ENCODE measurements at regions not wholly inside any gene's neighbourhood (a gene's known extent, or its start where the extent isn't known, plus 50 kb on each side); places are given as distances from the start of the nearest gene placed in this dataset.

- Histone ChIP-seq H3K9ac (ENCODE audit: low read depth, low read length) (no peak overlapping the region), H3K9me3 (ENCODE audit: control insufficient read depth, insufficient read depth, low read length) (no peaks in the 10 kb centered on the region), H3K4me1 (ENCODE audit: control insufficient read depth, insufficient read depth, low read length) (no peaks in the 10 kb centered on the region), H3K27me3 (ENCODE audit: control insufficient read depth, insufficient read depth, low read length) (no peaks in the 10 kb centered on the region), H3K27ac (ENCODE audit: low read depth, low read length) (no peak overlapping the region), H3K36me3 (ENCODE audit: control insufficient read depth, insufficient read depth, low read length) (no peaks in the 10 kb centered on the region), H3K4me3 (ENCODE audit: low read depth, low read length) (no peak overlapping the region)
These were observed 1111.4 kb downstream of the CDH18 start for GRCh38 chr5:18876565-18876964.

DNA sequence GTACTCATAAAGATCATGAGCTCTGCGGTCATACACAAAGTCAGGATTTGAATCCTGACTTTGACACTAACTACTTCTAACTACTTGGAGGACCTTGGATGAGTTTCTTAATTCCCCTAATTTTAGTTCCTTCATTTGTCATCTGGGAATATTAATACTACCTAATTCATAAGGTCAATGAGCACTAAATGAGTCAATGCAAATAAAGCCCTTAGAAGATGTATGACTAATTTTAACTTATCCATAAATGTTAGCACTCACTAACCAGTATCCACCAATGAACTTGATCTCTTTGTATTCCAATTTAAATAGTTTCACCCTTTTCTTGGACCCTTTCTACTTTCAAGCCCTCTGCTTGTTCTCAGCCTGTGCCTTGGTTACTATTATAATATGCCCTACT, 1106.4 kb downstream of the CDH18 start:
- H3K27me3 ChIP-seq (ENCODE audit: control insufficient read depth, insufficient read depth, low read length): no peaks in the 10 kb centered on the region
- no peak overlapping the region for H3K27ac ChIP-seq (ENCODE audit: low read depth, low read length)
- H3K36me3 ChIP-seq (ENCODE audit: control insufficient read depth, insufficient read depth, low read length): no peaks in the 10 kb centered on the region
- no peaks in the 10 kb centered on the region for H3K4me1 ChIP-seq (ENCODE audit: control insufficient read depth, insufficient read depth, low read length)
- H3K4me3 ChIP-seq (ENCODE audit: low read depth, low read length): no peak overlapping the region
- no peak overlapping the region for H3K9ac ChIP-seq (ENCODE audit: low read depth, low read length)
- H3K9me3 ChIP-seq (ENCODE audit: control insufficient read depth, insufficient read depth, low read length): no peaks in the 10 kb centered on the region

DNA sequence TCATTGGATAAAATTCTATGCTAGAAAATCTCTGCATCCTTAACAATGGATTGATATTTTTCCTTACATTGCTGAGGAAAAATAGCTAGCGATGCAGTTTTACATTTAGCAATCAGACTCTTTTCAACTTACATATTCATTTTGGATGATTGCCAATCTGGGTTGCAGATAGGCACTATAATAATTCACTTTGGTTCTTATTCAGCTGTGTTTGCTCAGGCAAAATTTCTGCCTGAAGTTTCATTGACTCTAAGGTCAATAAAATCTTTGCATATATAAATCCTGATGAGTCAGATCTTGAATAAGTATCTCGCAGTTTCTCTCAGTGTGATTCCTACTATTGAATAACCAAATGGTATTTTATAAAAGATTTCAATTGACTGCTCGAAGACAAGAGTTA, 1105.8 kb downstream of the CDH18 start:
- H3K27ac ChIP-seq (ENCODE audit: low read depth, low read length): no peak overlapping the region
- H3K4me1 ChIP-seq (ENCODE audit: control insufficient read depth, insufficient read depth, low read length): no peaks in the 10 kb centered on the region
- H3K36me3 ChIP-seq (ENCODE audit: control insufficient read depth, insufficient read depth, low read length): no peaks in the 10 kb centered on the region
- H3K4me3 ChIP-seq (ENCODE audit: low read depth, low read length): no peak overlapping the region
- no peak overlapping the region for H3K9ac ChIP-seq (ENCODE audit: low read depth, low read length)
- no peaks in the 10 kb centered on the region for H3K27me3 ChIP-seq (ENCODE audit: control insufficient read depth, insufficient read depth, low read length)
- no peaks in the 10 kb centered on the region for H3K9me3 ChIP-seq (ENCODE audit: control insufficient read depth, insufficient read depth, low read length)

- peaks cover 4% of the 10 kb centered on the region; the same call in 1 of the 2 replicates for H3K9me3 ChIP-seq (ENCODE audit: control insufficient read depth, insufficient read depth, low read length)
- no peaks in the 10 kb centered on the region for H3K27me3 ChIP-seq (ENCODE audit: control insufficient read depth, insufficient read depth, low read length)
- H3K27ac ChIP-seq (ENCODE audit: low read depth, low read length): no peak overlapping the region
- no peak overlapping the region for H3K4me3 ChIP-seq (ENCODE audit: low read depth, low read length)
- H3K9ac ChIP-seq (ENCODE audit: low read depth, low read length): no peak overlapping the region
- no peaks in the 10 kb centered on the region for H3K36me3 ChIP-seq (ENCODE audit: control insufficient read depth, insufficient read depth, low read length)
- no peaks in the 10 kb centered on the region for H3K4me1 ChIP-seq (ENCODE audit: control insufficient read depth, insufficient read depth, low read length)
These were observed 1099.2 kb downstream of the CDH18 start for GRCh38 chr5:18888821-18889220.

GRCh38 chr5:18900644-18901043, 1087.4 kb downstream of the CDH18 start:
- Histone ChIP-seq H3K36me3 (ENCODE audit: control insufficient read depth, insufficient read depth, low read length) (no peaks in the 10 kb centered on the region), H3K4me3 (ENCODE audit: low read depth, low read length) (no peak overlapping the region), H3K9ac (ENCODE audit: low read depth, low read length) (no peak overlapping the region), H3K4me1 (ENCODE audit: control insufficient read depth, insufficient read depth, low read length) (peaks cover 2% of the 10 kb centered on the region; the same call in 1 of the 2 replicates), H3K27ac (ENCODE audit: low read depth, low read length) (no peak overlapping the region), H3K9me3 (ENCODE audit: control insufficient read depth, insufficient read depth, low read length) (no peaks in the 10 kb centered on the region), H3K27me3 (ENCODE audit: control insufficient read depth, insufficient read depth, low read length) (no peaks in the 10 kb centered on the region)

- Histone ChIP-seq H3K4me1 (ENCODE audit: control insufficient read depth, insufficient read depth, low read length) (peaks cover 8% of the 10 kb centered on the region; the same call in 1 of the 2 replicates), H3K9ac (ENCODE audit: low read depth, low read length) (no peak overlapping the region), H3K27me3 (ENCODE audit: control insufficient read depth, insufficient read depth, low read length) (no peaks in the 10 kb centered on the region), H3K4me3 (ENCODE audit: low read depth, low read length) (no peak overlapping the region), H3K36me3 (ENCODE audit: control insufficient read depth, insufficient read depth, low read length) (no peaks in the 10 kb centered on the region), H3K9me3 (ENCODE audit: control insufficient read depth, insufficient read depth, low read length) (no peaks in the 10 kb centered on the region), H3K27ac (ENCODE audit: low read depth, low read length) (no peak overlapping the region)
These were observed 1067.0 kb downstream of the CDH18 start for GRCh38 chr5:18920966-18921365.

DNA sequence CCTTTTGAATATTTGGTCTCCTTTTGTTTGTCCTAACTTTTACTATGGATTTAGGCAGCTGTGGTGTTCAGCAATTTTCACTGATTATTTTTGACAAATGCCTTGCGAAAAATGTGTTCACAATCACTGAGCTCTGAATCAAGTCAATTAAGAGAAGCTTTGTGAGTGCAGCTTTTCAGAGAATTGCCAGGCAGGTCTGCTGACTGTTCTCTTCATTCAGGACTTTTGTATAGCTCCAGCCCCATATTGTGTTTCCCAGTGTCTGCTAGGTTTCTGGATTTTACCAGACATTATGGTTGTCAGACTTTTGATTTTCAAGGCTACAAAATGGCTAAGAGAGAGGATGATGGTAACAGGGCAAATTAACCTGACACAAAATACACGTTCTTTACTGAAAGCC, 1055.9 kb downstream of the CDH18 start:
- no peak overlapping the region for H3K27ac ChIP-seq (ENCODE audit: low read depth, low read length)
- H3K9me3 ChIP-seq (ENCODE audit: control insufficient read depth, insufficient read depth, low read length): no peaks in the 10 kb centered on the region
- H3K4me1 ChIP-seq (ENCODE audit: control insufficient read depth, insufficient read depth, low read length): no peaks in the 10 kb centered on the region
- no peaks in the 10 kb centered on the region for H3K36me3 ChIP-seq (ENCODE audit: control insufficient read depth, insufficient read depth, low read length)
- H3K9ac ChIP-seq (ENCODE audit: low read depth, low read length): no peak overlapping the region
- H3K4me3 ChIP-seq (ENCODE audit: low read depth, low read length): no peak overlapping the region
- no peaks in the 10 kb centered on the region for H3K27me3 ChIP-seq (ENCODE audit: control insufficient read depth, insufficient read depth, low read length)

GRCh38 chr5:18944771-18945170, 1043.2 kb downstream of the CDH18 start:
- Histone ChIP-seq H3K4me1 (ENCODE audit: control insufficient read depth, insufficient read depth, low read length) (no peaks in the 10 kb centered on the region), H3K9me3 (ENCODE audit: control insufficient read depth, insufficient read depth, low read length) (no peaks in the 10 kb centered on the region), H3K36me3 (ENCODE audit: control insufficient read depth, insufficient read depth, low read length) (no peaks in the 10 kb centered on the region)

GRCh38 chr5:18954239-18954638, 1033.8 kb downstream of the CDH18 start:
- Histone ChIP-seq H3K27me3 (ENCODE audit: control insufficient read depth, insufficient read depth, low read length) (no peaks in the 10 kb centered on the region), H3K27ac (ENCODE audit: low read depth, low read length) (no peak overlapping the region), H3K9me3 (ENCODE audit: control insufficient read depth, insufficient read depth, low read length) (no peaks in the 10 kb centered on the region), H3K4me3 (ENCODE audit: low read depth, low read length) (no peak overlapping the region), H3K9ac (ENCODE audit: low read depth, low read length) (no peak overlapping the region), H3K4me1 (ENCODE audit: control insufficient read depth, insufficient read depth, low read length) (no peaks in the 10 kb centered on the region), H3K36me3 (ENCODE audit: control insufficient read depth, insufficient read depth, low read length) (no peaks in the 10 kb centered on the region)

More at GRCh38 chr5:18944771-18945170, 1043.2 kb downstream of the CDH18 start:
- H3K27me3 ChIP-seq (ENCODE audit: control insufficient read depth, insufficient read depth, low read length): no peaks in the 10 kb centered on the region
- H3K9ac ChIP-seq (ENCODE audit: low read depth, low read length): no peak overlapping the region
- H3K4me3 ChIP-seq (ENCODE audit: low read depth, low read length): no peak overlapping the region
- H3K27ac ChIP-seq (ENCODE audit: low read depth, low read length): no peak overlapping the region

- Histone ChIP-seq H3K36me3 (ENCODE audit: control insufficient read depth, insufficient read depth, low read length) (no peaks in the 10 kb centered on the region), H3K9ac (ENCODE audit: low read depth, low read length) (no peak overlapping the region), H3K27me3 (ENCODE audit: control insufficient read depth, insufficient read depth, low read length) (no peaks in the 10 kb centered on the region), H3K4me3 (ENCODE audit: low read depth, low read length) (no peak overlapping the region), H3K9me3 (ENCODE audit: control insufficient read depth, insufficient read depth, low read length) (no peaks in the 10 kb centered on the region), H3K4me1 (ENCODE audit: control insufficient read depth, insufficient read depth, low read length) (no peaks in the 10 kb centered on the region), H3K27ac (ENCODE audit: low read depth, low read length) (no peak overlapping the region)
These were observed 1028.5 kb downstream of the CDH18 start for GRCh38 chr5:18959535-18959934.

DNA sequence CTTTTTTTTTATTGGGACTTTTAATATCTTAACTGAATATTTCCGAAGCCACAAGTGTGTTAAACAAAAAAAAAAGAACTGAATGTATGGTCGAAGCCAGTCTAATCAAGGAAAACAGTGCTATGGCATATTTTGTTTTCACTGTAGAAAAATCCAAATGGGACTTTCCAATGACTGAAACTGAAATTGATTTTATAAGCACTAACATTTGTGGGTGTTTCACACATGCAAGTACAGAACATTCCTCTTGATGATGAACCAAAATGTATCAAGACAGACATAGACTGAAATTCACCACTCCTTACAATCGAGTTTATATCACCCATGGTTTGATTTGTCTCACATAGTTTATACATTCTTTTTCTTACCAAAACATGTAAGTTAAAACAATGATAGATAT, 1026.8 kb downstream of the CDH18 start:
- Histone ChIP-seq H3K27ac (ENCODE audit: low read depth, low read length) (no peak overlapping the region), H3K4me3 (ENCODE audit: low read depth, low read length) (no peak overlapping the region), H3K36me3 (ENCODE audit: control insufficient read depth, insufficient read depth, low read length) (no peaks in the 10 kb centered on the region), H3K27me3 (ENCODE audit: control insufficient read depth, insufficient read depth, low read length) (no peaks in the 10 kb centered on the region), H3K9me3 (ENCODE audit: control insufficient read depth, insufficient read depth, low read length) (no peaks in the 10 kb centered on the region), H3K9ac (ENCODE audit: low read depth, low read length) (no peak overlapping the region), H3K4me1 (ENCODE audit: control insufficient read depth, insufficient read depth, low read length) (no peaks in the 10 kb centered on the region)

DNA sequence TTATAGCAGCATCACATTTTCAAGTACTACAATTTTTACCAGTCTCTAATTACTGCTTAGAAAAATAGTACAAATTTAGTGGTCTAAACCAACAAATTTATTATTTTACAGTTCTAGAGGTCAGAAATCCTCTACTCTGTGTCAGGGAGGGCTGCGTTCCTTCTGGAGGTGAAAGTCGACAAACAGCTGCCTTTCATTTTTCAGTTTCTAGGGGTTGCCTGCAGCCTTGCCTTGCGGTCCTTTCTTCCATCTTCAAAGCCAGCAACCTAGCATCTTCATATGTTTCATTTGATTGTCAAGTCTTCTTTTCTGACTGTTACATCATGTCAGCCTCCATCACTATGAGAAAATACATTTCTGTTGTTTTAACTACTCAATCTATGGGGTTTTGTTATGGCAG, 1022.1 kb downstream of the CDH18 start:
- Histone ChIP-seq H3K27ac (ENCODE audit: low read depth, low read length) (no peak overlapping the region), H3K4me3 (ENCODE audit: low read depth, low read length) (no peak overlapping the region), H3K4me1 (ENCODE audit: control insufficient read depth, insufficient read depth, low read length) (no peaks in the 10 kb centered on the region), H3K9me3 (ENCODE audit: control insufficient read depth, insufficient read depth, low read length) (no peaks in the 10 kb centered on the region), H3K9ac (ENCODE audit: low read depth, low read length) (no peak overlapping the region), H3K36me3 (ENCODE audit: control insufficient read depth, insufficient read depth, low read length) (no peaks in the 10 kb centered on the region), H3K27me3 (ENCODE audit: control insufficient read depth, insufficient read depth, low read length) (no peaks in the 10 kb centered on the region)
